ENCODE measurements at regions not wholly inside any gene's neighbourhood (a gene's known extent, or its start where the extent isn't known, plus 50 kb on each side); places are given as distances from the start of the nearest gene placed in this dataset.

DNA sequence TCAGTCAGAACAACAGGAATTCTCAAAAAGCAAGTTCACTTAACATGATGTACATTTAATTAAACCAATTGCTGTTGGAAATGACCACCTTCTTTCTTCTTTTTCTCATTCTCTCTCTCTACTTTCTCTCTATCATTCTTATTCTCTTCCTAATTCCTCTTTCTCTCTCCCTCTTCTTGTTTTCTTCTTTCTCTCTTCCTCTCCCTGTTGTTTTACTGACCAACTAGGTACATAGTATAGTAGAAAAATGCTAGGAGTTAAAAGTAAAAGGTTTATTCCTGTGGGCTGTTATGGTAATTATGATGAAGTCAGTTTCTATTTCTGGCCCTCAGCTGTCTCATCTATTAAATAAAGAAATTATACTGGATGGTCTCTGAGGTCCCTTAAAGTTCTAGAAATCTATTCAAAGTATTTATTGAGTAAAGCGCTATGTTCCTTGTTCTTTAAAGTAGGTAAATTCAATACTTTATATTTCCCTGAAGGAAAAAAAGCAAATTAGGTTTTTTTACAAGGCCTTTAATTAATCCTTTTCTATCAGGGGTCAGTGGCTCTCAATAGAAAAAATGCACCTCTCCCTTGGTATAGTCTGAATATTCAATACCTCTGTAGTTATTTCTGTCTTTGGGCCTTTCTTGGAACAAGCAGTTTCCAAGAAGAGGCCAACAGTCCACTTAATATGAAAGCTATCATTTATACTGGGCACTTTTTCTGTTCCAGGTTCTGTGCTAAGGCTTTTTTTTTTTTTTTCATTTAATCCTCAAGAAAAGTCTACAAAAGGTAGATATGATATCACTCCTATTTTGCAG is 102.3 kb upstream of the SLC30A5 start:
- Histone ChIP-seq H3K36me3 (replicated peaks in 1 of 2; ENCODE audit: control insufficient read depth in 1 of 2, insufficient read depth in 2 of 2, low read length in 2 of 2) (no peaks in the 10 kb centered on the region), H4K20me1 (ENCODE audit: insufficient read depth, low read length) (no peaks in the 10 kb centered on the region), H3K27me3 (ENCODE audit: control insufficient read depth in 1 of 2, insufficient read depth in 2 of 2, low read length in 2 of 2) (peaks cover 0 to 10% of the 10 kb centered on the region in 2 experiments; a peak in 1 of 5 replicates), H3K4me1 (ENCODE audit: insufficient read depth, low read length) (no peaks in the 10 kb centered on the region), H3K9me3 (ENCODE audit: low read length) (no peaks in the 10 kb centered on the region), H3K27ac (ENCODE audit: extremely low read length, insufficient read depth, low read length) (no peak overlapping the region), H3K9ac (ENCODE audit: insufficient read depth, low read depth, low read length) (no peak overlapping the region), H3K4me2 (ENCODE audit: low read depth, low read length) (no peak overlapping the region), H2AFZ (ENCODE audit: low read length) (no peak overlapping the region), H3K4me3 (replicated peaks in 1 of 3; ENCODE audit: insufficient read depth in 1 of 3, low read depth in 2 of 3, low read length in 3 of 3) (no peak overlapping the region), H3K79me2 (ENCODE audit: insufficient read depth, low read length) (no peaks in the 10 kb centered on the region)
- WGBS (ENCODE audit: low lambda C conversion rate), result 38% methylated on average over 1 of the region's 1 CpG
- intact Hi-C loops (cut with micrococcal nuclease; ENCODE audit: unreplicated experiment) (no loop called here), in situ Hi-C loops (cut with HindIII; ENCODE audit: extremely low pct_ligation_motif_present, low pct_unique_long_range_greater_than_20kb) (no loop called here)
- BruUV-seq (replicated peaks), result no TSS peak
- ATAC-seq, result no peak
- no peak for FAIRE-seq
- TF ChIP-seq YEATS4 (CRISPR knock-in tag; IDR thresholded peaks at IDR 0.05; ENCODE audit: borderline replicate concordance), result no peak
- no peak for TF ChIP-seq MNT (IDR thresholded peaks at IDR 0.05)
- TF ChIP-seq, protein P1, sequence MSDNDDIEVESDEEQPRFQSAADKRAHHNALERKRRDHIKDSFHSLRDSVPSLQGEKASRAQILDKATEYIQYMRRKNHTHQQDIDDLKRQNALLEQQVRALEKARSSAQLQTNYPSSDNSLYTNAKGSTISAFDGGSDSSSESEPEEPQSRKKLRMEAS (IDR thresholded peaks at IDR 0.05), result no peak
- no peak for TF ChIP-seq MIXL1 (CRISPR knock-in tag; IDR thresholded peaks at IDR 0.05)
- TF ChIP-seq ZNF160 (CRISPR knock-in tag; IDR thresholded peaks at IDR 0.05), result no peak
- TF ChIP-seq ZNF20 (CRISPR knock-in tag; IDR thresholded peaks at IDR 0.05), result no peak
- TF ChIP-seq ZFP1 (CRISPR knock-in tag; IDR thresholded peaks at IDR 0.05), result no peak
- no peak for TF ChIP-seq ZNF383 (CRISPR knock-in tag; IDR thresholded peaks at IDR 0.05; ENCODE audit: borderline replicate concordance)
- no peak for TF ChIP-seq ZNF251 (CRISPR knock-in tag; IDR thresholded peaks at IDR 0.05)
- TF ChIP-seq EP300 (IDR thresholded peaks at IDR 0.05; ENCODE audit: low read depth in 2 of 2, low read length in 2 of 2), result no peak
- no peak for TF ChIP-seq EP300 (CRISPR knock-in tag; IDR thresholded peaks at IDR 0.05; ENCODE audit: borderline replicate concordance)
- no peak for TF ChIP-seq SNAPC4 (CRISPR knock-in tag; IDR thresholded peaks at IDR 0.05)
- TF ChIP-seq ZNF121 (CRISPR knock-in tag; IDR thresholded peaks at IDR 0.05), result no peak
- TF ChIP-seq ZNF570 (CRISPR knock-in tag; IDR thresholded peaks at IDR 0.05; ENCODE audit: borderline replicate concordance), result no peak
- TF ChIP-seq ZSCAN29 (CRISPR knock-in tag; conservative IDR thresholded peaks at IDR 0.05), result no peak
- CTCF ChIA-PET (ENCODE audit: low intra/inter-chr PET ratio, low total read pairs), result no interaction called here
- DNase-seq (ENCODE audit: low spot score), result no peak
- POLR2A ChIA-PET, result no interaction called here

All from HepG2 (cell line).